HG02943 (cell line): ENCODE measurements at regions not wholly inside any gene's neighbourhood (a gene's known extent, or its start where the extent isn't known, plus 50 kb on each side); places are given as distances from the start of the nearest gene placed in this dataset.

Experiments used
- ATAC-seq: cut with Tn5 transposase; IDR thresholded peaks from one replicate; pipeline ENCODE4 v1.9.1; 2021; ENCODE audit warnings: mild to moderate bottlenecking, low read depth, moderate library complexity; ENCODE audit not compliant: unreplicated experiment

DNA sequence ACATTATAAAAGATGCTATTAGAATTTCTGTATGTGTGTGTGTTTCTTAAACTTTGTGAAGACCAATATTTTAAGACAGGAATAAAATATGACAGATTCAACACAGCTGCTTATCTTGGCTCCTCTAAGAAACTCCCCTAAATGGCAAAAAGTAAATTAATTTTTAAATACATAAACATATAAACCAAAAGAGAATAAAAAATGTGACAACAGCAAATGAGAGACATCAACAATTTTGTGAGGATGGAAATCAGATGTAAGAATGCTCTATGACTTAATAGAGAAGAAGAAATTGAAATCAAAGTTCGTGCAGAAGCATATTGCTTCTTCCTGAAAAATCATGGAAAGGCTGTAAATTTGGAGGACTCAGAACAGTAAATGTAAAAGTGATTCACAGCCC lies 1083.8 kb downstream of the FLRT2 start:
- ATAC-seq = no peak

DNA sequence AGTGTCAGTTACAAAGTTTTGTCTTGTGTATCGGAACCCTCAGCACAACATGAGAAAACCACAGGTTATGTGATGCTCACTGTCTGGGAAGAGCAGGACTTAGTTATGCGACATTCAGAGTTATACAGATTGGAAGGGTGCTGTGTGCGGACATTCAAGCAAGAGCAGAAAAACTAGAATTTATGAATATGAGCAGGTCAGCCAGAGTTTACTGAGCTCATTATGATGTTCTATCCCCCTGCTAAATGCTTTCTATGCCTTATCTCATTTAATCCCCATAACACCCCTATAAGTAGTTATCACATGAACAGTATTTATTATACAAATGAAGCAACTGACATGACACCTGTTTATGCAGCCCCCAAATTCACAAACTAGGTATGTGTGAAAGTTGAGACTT lies 1083.2 kb downstream of the FLRT2 start:
- ATAC-seq = no peak

DNA sequence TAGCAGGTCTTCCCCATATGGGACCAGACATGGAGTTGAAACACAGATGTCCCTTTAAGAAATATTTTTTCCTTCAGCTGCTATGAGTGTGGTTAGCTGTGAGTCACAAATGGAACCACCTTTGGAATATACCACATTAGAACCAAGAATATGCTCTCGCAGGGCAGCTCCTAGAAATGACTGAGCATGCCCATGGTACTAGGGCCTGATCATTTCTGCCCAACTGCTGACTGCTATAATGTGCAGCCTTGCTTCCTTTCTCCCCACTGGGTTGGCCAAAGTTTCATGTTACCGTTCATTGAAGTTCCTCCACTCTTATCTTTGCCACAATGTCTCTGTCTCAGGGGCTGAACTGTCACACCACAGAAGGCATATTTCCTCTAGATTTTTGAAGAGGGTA lies 1074.6 kb downstream of the FLRT2 start:
- no peak for ATAC-seq

DNA sequence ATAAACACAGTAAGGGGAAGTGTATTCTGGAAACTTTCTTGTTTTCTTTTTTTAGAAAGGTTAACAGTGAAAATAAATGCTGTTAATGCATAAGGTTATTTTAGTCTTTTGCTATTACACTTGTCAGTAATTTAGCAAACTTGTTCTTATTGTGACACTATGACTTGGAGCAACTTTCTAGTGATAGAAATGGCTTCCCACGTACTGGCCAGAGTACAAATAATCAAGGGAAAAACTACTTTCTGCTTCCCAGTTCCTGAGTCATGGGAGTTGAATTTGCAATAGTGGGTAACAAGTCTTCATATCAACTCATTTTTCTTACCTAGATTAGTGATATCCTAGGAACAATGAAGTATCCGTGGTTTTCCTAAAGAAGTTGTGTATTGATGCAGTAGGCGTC lies 1072.3 kb downstream of the FLRT2 start:
- ATAC-seq = no peak

DNA sequence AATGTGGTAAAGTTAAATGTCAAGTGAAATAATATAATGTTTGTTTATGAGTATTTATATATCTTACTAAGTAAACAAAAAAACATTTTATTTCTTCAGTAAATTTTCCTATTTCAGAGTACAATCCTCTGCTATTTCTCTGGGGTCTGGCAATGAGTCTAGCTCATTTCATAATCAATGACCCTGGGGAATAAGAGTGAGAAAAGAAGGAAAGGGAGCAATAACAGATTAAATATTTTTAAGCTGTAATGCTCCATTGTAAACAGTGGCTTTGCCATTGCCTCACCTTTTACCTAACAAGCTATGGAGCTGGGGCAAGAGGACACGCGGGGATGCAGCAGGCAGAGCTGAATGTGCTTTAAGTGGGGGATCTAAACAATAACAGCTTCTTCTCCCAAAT lies 1071.9 kb downstream of the FLRT2 start:
- ATAC-seq = no peak

DNA sequence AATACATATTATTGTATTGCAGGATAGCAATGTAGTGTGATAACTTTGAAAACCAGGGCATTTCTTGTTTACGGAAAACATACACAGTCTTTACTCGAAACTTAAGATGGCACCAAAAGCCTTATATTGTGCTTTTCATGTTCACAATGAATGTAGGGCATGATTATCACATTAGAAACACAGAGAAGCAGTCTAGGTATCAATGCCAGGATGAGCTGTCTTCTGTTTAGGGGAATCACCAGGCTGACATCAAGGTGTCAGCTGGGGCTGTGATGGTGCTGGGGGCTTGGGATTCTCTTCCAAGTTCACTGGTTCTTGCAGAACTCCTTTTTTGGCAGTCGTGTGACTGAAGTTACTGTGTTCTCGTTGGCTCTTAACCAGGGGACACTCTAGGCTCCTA lies 1067.3 kb downstream of the FLRT2 start:
- no peak for ATAC-seq

DNA sequence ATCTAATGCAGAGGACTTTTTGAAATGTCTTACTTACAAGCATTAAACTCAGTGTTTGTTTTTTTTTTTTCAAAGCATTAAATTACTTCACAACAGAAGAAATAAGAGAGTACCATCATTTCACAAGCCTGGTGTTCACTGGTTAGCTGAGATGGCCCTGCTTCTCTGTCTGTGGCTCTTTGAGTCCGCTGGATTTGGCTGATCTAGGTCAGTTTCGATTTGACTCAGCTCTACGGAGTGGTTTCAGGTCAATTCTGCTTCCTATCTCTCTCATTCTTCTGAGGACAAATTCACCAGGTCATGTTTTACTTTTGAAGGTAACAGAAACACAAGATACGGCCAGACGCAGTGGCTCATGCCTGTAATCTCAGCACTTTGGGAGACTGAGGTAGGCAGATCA lies 1066.1 kb downstream of the FLRT2 start:
- no peak for ATAC-seq

DNA sequence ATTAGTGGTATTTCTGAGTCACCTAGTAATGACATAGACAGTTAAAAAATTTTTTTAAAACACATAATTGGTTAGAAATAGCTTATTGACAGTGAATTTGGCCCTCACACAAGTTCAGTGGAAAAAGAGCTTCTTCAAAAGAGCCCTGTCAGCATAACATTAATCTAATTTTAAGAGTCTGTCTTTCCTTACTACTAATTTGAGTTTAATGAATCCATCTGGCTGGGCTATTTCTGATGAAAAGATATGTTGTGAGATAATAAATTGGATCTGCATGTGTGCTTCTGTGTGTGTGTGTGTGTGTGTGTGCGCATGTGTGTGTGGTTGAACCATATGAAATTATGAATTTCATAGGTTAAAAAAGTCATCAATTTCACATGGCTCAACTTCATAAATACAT lies 1045.2 kb downstream of the FLRT2 start:
- no peak for ATAC-seq

DNA sequence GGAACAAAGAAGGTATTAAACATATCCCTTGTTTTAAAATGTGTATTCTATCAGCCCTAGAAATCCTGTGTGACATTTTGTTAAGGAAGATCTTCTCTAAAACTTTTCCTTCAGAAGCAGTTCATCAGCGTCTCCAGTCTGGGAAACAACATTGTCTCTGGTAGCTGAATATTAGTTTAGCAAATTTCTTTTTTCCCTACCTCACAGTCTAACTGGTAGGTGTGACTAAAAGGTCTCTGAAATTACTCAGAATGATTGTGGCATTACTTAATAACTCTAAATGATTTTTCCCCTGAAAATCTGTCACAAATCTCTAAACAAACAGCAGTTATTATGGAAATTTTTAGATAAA lies 1044.8 kb downstream of the FLRT2 start:
- no peak for ATAC-seq

DNA sequence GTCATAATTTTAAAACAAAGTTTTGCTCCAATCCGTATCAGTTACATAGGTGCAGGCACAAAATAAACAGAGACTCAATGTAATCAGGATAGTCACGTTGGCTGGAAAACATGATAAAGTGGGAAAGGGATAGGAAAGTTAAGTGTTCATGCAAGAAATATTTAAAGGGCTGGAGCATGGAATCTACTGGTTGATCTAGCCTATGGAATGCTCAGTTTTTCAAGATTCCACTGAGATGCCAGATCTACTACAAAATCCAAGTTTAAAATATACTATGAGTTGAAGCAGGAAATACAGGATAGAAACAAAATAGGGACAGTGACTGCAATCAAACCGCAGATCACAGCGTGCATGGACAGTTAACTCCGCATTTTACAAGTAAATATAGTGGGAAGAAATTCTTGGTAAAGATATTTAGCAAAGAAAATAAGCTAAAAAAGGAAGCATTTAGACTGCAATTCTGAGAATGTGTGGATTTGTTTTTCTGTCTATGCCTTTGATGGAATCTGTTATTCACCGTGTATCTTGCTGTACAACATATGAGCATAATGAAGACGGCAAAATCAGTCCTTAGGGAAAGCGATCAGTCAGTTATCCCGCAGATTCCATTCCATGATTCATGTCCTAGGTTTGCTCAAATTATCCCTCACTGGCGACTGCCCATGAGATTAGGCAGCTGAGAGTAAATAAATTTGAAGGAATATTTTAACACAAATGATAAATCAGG lies 1044.3 kb downstream of the FLRT2 start:
- ATAC-seq = no peak

DNA sequence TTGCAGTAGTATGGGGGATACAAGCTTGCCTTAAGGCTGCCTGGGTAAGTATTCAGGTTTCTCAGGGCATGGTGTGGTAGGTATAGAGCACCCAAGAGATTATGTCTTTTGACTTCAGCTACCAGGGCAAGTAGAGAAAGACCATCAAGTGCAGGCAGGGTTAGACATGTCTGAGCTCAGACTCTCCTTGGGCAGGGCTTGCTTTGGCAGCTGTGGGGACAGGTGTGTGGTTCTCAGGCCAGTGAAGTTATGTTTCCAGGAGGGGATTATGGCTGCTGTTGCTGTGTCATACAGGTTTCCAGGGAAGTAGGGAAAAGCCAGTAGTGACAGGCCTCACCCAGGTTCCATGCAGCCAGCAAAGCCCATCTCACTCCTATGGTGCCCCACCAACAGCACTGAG lies 1040.4 kb downstream of the FLRT2 start:
- ATAC-seq = no peak

DNA sequence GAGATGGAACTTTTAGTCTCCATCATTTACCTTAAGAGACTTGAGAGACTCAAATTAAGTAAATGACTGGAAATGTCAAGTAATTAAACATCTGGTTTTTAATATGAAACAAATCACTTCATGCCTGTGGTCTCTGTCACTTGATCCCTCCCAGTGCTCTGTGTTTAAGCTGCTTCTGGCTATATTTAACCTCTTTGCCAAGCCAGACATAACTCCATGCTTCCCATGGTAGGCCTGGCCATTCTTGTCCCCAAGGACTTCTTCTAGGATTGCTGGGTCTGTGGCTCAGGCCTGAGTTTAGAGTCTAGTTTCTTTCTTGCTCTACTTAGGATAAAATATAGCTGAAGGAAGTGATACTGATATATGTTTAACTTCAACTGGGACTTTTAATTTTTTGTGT lies 1013.6 kb downstream of the FLRT2 start:
- ATAC-seq = no peak

DNA sequence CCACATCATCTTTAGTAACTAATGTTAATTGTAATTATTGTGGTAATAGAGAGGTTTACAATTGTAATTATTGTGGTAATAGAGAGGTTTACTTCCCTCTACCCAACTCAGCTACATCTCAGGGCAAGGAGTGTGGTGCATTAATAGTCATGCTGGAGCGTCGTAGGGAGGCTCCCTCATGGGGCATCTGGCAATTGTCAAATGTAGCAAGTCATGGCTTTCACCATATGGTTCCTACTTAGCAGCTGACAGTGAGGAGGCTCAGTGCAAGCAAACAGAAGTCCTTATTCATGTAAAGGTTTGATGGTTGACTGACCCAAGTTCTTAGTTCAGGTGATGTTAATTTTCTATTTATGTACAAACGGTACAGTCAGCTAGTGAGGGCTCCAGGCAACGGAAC lies 1012.0 kb downstream of the FLRT2 start:
- no peak for ATAC-seq

DNA sequence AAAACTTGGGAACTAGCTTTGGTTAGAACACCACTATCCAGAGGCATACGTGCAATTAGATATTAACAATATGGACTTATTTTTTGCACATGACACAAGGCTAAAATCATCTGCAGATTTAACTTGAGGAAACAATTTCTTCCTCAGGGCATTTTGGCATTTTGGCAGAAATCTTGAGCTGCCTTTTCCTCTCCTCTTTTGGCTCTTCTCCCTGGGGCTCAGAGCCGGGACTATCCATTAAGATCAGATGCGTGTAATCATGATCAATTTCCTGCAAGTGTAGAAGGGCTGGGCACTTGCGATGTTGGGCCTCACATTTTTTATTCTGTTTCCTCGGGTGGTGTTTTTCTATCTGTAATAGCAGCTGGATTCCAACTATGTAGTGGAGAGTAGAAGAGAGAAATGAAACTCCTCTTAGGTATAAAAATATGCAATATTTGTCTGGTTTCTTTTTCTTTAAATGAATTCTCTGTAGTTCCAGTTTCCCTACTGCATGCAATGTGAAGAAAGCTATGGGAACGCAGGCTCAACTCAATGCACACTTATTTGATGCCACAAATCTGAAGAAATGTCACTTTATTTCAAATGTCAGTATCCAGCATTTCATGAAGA lies 1010.8 kb downstream of the FLRT2 start:
- ATAC-seq = no peak

DNA sequence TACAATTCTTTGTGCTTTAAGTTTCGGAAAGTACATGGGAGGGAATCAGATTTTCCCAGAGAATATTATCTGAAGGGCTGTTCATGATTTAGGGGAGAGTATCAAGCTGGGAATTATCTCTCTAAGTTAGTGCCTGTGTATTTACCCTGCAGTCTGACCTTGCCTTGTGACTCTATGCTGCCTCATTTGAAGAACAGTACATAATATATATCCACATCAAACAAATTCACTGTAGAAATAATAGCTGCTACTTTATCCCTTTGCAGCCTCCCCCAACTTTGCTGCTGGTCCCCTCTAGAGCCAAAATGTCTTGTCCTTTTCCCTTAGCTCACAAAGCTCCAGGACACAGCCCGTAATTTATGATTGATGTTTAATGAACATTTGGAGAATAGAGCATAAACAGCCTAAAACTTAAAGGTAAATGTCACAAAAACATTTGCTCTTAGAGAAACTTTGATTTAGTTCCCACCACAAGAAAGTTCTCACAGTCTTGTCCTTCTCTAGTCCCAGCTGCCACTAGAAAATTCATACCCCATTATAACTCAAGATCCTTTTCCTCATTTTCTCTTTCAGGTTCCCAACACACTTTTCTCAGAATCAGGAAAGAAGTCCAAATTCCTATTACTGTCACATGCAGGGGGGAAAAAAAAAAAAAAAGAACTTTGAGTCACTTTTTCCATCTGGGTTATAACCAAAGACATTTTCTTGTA lies 1009.6 kb downstream of the FLRT2 start:
- ATAC-seq = no peak

DNA sequence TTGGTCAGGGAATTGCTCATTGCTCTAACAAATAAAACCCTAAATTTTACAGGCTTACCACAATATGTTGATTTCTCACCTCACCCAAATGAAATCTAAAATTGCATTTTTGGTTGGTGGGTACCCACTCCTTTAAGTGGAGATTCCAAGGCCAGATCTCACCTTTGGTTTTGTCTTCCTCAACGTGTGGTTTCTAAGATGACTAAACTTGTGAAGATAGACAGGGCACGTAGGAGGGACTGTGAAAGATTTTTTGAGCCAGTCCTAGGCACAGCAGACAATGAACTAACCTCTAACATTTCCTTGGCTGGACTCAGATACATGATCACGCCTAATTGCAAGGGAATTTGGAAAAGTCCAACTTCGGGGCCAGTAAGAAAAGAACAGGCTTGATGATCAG lies 1003.9 kb downstream of the FLRT2 start:
- ATAC-seq = no peak

DNA sequence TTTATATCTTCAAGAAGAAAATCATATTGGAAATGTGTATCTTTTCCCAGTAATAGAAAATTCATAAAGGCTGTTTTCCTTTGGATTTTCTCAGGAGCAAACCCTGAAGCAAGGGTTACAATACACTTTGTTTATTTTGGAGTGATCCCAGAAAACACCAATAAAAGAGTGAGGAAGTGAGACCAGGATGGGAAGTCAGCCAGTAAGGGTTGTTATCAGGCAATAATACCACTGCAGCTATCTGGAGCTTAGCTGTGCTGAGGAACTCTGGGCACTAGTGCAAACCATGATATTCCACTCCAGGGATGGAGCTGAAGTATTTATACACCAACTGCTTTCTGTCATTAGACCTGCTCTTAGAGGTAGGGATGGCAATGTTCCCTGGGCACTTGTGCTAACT lies 1002.3 kb downstream of the FLRT2 start:
- ATAC-seq = no peak

DNA sequence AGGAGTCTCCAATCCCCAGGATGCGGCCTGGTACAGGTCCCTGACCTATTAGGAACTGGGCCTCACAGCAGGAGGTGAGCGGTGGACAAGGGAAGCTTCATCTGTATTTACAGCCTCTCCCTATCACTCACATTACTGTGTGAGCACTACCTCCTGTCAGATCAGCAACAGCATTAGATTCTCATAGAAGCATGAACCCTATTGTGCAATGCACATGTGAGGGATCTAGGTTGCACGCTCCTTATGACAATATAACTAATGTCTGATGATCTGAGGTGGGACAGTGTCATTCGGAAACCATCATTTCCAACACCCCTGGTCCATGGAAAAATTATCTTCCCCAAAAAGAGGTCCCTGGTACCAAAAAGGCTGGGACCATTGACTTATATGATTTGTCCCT lies 1000.5 kb downstream of the FLRT2 start:
- no peak for ATAC-seq

DNA sequence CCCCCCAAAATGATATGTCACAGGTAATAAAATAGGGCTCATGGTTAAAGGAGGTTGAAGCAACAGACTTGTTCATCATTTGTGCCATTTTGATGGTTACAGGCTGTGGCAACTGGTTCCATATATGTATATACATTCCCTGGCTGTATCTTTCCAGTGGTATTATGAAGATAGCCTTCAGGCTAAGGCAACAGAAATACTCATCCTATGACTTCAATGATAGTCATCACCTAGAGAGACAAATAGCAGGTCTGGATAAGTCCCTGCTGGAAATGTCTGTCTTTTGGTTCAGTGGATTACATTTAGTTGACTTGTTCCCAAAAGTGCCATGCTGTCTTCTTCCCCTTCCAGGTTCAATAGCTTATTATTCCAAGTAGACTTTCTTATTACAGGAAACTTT lies 997.4 kb downstream of the FLRT2 start:
- ATAC-seq = no peak

DNA sequence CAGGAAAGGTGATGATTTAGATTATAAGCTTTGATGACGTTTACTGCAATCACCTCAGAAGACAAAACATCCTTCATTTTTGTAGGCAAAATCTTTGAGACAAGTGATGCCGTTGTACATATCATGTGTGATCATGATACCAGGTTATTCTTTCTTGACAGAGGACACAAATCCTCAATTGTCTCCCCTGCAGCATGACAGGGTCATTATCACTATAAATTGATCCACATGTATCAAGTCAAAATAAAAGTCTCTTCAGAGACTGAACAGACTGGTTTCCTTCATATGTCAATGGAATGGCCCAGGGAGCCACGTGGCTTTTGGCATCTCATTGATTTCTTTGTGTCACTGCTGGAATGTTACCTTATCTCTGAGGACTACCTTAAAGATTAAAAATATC lies 995.7 kb downstream of the FLRT2 start:
- no peak for ATAC-seq

DNA sequence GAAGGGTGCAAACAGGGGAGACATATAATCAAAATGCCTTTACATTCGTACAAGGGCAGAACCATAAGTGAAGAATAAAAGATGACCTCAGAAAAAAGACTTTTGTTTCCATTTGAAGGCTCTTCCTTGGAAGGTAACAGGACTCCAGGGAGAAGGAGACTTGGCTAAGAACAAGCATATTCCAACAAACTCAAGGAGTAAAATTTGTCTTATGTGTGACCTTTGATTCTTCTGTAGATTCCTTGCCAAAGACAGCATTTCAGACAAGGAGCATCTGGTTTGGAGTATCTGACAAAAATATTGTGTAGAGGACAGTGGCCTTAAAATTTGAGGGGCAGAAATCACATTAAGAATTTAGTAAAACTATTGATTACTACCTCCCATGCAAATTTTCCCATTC lies 991.9 kb downstream of the FLRT2 start:
- ATAC-seq = no peak
